Hematopoietic multipotent progenitor cell (in vitro differentiated cells): ENCODE measurements at regions not wholly inside any gene's neighbourhood (a gene's known extent, or its start where the extent isn't known, plus 50 kb on each side); places are given as distances from the start of the nearest gene placed in this dataset.

Experiments used
- DNase-seq, 3 donors: peaks; one replicate each; pipeline ENCODE4 v3.0.0-alpha.2; 2011 to 2015; ENCODE audit warnings: low read depth in 2 of 3, low spot score in 2 of 3

DNA sequence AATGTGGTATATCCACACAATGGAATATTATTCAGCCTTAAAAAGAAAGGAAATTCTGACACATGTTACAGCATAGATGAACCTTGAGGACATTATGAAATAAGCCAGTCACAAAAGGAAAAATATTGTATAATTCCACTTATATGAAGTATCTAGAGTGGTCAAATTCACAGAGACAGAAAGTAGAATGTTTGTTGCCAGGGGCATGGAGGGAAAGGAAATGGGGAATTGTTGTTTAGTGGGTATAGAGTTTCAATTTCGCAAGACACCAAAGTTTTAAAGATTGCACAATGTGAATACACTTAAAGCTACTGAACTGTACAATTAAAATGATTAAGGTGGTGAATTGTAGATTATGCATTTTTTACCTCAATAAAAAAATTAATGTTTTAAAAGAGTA is 92.9 kb downstream of the TXNL1 start:
- no peak for DNase-seq

DNA sequence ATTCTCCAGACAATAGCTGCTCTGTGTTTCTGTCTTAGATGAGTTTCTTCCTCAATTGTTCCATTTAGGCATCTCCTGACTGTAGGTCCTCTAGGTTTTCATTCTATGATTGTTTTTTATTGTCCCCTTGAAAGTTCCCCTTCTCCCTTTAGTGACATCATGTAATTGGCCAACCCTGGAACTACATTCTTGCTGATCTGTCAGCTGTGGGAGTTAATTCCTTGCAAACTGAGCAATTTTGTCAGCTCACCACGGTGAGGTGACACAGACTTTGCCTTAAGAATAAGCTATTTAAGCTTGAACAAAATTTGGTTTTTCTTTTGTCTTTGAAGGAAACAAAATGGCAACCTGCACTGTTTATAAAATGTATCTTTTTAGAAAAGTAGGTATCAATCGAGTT is 95.9 kb downstream of the TXNL1 start:
- no peak for DNase-seq

- DNase-seq: peak in 1 of 3 donors; percentile 36
Observed at GRCh38 chr18:56541793-56542192, 96.6 kb downstream of the TXNL1 start.

DNA sequence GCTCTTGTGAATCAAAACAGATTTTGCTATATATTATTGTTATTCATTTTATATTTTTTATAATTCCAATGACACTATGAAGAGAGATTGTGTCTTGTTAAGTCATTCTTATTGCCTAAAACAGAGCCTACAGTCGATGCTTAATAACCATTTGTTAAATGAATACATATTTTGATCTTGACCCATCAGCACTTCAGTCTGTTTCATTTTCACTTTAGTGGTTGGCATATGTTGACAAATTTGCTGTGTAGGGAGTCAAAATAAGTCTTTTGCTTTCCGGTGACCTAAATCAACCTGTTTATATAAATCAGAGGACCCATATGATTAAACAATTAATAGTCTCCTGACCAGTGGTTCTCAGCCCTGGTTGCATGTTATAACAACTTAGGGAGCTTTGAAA is 97.1 kb downstream of the TXNL1 start:
- DNase-seq: no peak

DNA sequence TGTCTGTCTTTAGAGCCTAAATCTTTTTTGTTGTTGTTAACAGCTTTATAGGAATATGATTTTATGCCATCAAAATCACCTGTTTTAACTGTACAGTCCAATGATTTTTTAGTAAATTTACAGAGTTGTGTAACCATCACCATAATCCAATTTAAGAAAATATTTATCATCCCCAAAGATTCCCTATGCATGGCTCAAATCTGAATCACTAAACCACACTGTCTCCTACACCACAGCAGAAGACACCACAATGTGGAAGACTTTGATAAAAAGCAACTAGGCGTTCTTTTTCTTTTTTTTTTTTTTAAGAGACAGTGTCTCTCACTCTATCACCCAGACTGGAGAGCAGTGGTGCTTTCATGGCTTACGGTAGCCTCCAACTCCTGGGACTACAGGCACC is 99.6 kb downstream of the TXNL1 start:
- DNase-seq: no peak

DNA sequence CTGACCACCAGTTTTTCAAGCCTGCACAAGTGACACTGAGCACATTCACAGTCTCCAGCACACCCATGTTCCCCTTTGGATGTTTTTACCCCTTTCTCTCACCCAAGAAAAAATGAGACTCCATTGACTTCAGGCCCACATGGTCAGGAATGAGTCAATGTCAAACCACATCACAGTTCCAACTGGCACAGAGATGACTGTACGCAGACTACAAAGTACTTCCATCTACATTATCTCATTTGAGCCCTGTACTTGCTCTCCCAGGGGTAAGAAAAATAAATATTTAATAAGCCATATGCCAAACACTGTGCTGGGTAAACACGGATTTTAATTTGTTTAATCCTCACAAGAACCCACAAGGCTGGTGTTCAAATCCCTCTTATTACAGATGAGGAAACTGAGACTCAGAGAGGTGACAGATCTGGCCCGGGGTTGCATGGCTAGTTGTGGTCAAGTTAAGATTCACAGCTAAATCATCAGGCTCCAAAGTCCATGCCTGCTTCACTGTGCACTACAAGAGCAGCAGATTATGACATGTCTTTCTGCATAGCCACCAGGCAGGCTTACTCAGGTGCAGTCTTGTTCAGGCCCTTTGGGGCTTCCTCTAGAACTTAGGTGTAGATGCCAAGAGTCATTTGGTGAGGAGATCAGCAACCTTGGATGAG is 106.1 kb downstream of the TXNL1 start:
- no peak for DNase-seq

GRCh38 chr18:56522816-56523215 is 115.6 kb downstream of the TXNL1 start:
- no peak for DNase-seq

- DNase-seq: no peak
Observed at GRCh38 chr18:56521263-56521662, 117.1 kb downstream of the TXNL1 start.

GRCh38 chr18:56517761-56518160 is 120.6 kb downstream of the TXNL1 start:
- DNase-seq: no peak

DNA sequence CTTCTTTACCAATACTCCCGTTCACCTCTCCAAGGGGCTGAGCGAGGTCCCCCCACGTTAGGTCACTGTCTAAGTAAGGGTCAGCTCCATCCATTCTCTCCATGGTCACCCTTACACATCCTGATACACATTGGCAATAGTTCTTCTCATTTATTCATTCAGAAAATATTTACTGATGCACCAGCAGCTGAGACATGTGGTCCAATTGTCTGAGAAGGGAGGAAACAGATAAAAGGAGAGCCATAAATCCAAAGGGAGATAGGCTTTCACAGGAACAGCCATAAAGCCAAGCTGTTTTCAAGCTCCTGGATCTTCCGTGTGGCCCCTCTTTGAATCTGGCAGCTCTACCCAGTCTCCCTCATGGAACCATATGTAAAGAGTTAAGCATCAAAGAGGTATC is 121.2 kb downstream of the TXNL1 start:
- DNase-seq: no peak

GRCh38 chr18:56516789-56517188 is 121.6 kb downstream of the TXNL1 start:
- no peak for DNase-seq

DNA sequence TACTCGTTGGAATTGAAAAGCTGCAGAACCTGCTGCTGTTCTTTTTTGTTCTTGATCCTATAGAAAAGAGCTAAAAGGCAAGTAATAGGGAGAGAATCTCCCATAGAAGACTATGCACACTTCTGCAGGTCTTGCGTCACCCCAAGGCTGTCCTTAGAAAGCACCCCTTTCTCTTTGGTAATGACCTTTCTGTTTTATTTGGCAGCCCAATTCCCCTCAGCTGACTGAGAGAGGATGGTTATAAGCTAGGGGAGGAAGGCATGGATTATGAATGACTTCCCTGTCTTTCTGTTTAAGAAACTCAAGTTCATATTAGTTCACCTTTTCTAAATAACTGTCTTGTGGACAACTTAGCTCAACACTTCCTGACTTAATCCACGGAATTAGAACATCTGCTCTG is 122.9 kb downstream of the TXNL1 start:
- DNase-seq: no peak

GRCh38 chr18:56511996-56512395 is 126.4 kb downstream of the TXNL1 start:
- DNase-seq: no peak

- no peak for DNase-seq
Observed at GRCh38 chr18:56510108-56510507, 128.3 kb downstream of the TXNL1 start.

GRCh38 chr18:56509656-56510055 is 128.7 kb downstream of the TXNL1 start:
- no peak for DNase-seq

DNA sequence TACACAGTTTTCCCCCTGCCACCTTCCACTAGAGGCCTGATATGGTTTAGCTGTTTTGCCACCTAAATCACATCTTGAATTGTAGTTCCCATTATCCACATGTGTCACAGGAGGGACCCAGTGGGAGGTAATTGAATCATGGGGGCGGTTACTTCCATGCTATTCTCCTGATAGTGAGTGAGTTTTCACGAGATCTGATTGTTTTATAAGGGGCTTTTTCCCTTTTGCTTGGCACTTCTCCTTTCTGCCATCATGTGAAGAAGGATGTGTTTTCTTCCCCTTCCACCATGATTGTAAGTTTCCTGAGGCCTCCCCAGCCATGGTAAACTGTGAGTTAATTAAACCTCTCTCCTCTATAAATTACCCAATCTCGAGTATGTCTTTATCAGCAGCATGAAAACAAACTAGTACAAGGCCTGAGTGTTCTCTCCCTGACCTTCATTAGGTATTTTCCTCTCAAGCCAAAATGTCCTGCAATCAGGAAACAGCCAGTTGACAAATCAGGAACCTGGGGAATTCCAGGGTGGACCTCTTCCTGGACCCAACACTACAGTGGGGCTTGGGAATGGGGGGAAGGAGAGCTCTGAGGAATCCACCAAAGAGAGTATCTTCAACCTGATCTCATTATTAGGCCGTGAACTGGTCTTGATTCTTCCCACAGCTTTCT is 129.9 kb downstream of the TXNL1 start:
- DNase-seq: no peak

DNA sequence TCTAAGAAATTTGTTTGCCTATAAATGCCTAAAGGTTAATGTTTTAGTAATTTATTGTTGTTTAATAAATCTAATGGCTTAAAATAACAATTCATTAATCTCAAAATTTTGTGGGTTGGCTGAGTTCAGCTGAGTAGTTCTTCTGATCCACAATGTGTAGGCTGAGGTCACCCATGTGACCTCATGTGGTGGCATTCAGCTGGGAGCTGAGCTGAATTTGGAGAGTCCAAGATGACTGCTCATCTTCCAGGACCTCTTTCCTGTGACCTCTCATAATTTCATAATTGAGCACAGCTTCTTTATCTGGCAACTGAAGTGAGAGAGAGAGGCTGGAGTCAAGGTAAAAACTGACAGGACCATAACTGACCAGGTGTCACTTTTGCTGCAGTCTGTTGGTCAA is 132.4 kb downstream of the TXNL1 start:
- DNase-seq: no peak

- DNase-seq: no peak
Observed at GRCh38 chr18:56505293-56505692, 133.1 kb downstream of the TXNL1 start.

GRCh38 chr18:56501896-56502295 is 136.5 kb downstream of the TXNL1 start:
- no peak for DNase-seq

DNA sequence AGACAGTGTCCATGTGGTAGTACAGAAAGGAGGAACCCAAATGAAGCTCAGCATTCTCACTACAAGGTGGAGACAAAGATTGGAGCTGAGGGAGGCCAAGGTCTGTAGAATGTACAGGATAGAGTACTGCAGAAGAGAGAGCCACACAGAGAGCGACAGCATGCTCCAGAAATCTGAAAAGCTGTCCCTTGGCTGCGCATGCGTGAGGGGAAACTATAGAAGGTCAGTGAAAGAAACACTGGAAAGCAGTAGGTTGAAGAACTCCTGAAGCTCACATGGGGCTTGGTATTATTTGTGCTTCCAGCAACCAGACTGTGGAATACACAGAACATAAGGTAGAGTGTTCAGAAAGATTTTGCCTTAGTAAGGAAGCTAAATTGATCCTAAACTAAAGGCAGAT is 142.5 kb downstream of the TXNL1 start:
- DNase-seq: no peak

GRCh38 chr18:56493531-56493930 is 144.9 kb downstream of the TXNL1 start:
- DNase-seq: no peak

DNA sequence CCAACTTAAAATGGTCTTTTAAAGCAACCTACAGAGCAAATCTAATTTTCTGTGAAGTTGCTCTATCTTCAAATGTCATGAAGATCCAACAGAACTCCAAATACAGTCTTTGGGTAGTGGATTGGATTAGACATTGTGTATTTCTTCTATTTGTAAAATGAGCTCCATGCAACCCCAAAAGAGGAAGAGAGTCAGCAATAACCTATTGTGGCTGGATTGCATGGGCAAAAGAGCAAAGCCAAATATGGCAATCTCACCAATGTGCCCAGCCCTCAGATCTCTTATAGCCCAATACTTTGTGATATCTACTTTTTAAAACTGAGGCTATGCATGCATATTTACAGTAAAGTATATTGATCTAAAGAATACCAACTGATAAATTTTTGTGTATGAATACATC is 146.3 kb downstream of the TXNL1 start:
- DNase-seq: no peak

- DNase-seq: no peak
Observed at GRCh38 chr18:56490942-56491341, 147.4 kb downstream of the TXNL1 start.
